ENCODE measurements at regions not wholly inside any gene's neighbourhood (a gene's known extent, or its start where the extent isn't known, plus 50 kb on each side); places are given as distances from the start of the nearest gene placed in this dataset.

DNA sequence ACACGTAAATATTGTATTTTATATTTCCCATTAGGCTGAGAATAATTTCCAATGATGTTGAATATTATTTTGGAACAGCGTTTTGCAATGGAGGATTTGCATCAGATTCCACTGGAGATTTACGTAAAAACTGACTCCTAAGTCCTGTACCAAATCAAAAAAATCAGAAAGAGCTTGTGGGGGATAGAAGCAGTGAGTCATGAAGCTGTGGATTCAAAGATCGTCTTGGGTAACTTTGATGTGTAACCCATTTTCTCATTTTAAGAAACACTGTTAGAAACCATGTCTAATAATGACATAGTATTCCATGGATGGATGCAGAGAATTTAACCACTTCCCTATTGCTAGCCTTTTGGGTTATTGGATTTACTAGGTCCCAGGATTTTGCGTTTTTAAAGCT, 158.6 kb downstream of the INHBA start:
- no peak for DNase-seq
- Histone ChIP-seq H3K4me1 (no peaks in the 10 kb centered on the region), H3K4me3 (no peak overlapping the region), H3K27me3 (no peaks in the 10 kb centered on the region), H3K36me3 (ENCODE audit: low read depth, missing control alignments) (no peaks in the 10 kb centered on the region), H3K27ac (no peak overlapping the region), H3K9me3 (no peaks in the 10 kb centered on the region)
- 89 to 91% methylated on average over 5 of the region's 5 CpGs for WGBS, 2 donors
- intact Hi-C loops (cut with DNase I; ENCODE audit: low total_unique reads), result no loop called here
- TF ChIP-seq POLR2A (IDR thresholded peaks at IDR 0.05), result no peak
- TF ChIP-seq, protein P1, sequence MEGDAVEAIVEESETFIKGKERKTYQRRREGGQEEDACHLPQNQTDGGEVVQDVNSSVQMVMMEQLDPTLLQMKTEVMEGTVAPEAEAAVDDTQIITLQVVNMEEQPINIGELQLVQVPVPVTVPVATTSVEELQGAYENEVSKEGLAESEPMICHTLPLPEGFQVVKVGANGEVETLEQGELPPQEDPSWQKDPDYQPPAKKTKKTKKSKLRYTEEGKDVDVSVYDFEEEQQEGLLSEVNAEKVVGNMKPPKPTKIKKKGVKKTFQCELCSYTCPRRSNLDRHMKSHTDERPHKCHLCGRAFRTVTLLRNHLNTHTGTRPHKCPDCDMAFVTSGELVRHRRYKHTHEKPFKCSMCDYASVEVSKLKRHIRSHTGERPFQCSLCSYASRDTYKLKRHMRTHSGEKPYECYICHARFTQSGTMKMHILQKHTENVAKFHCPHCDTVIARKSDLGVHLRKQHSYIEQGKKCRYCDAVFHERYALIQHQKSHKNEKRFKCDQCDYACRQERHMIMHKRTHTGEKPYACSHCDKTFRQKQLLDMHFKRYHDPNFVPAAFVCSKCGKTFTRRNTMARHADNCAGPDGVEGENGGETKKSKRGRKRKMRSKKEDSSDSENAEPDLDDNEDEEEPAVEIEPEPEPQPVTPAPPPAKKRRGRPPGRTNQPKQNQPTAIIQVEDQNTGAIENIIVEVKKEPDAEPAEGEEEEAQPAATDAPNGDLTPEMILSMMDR (IDR thresholded peaks at IDR 0.05), result no peak

DNA sequence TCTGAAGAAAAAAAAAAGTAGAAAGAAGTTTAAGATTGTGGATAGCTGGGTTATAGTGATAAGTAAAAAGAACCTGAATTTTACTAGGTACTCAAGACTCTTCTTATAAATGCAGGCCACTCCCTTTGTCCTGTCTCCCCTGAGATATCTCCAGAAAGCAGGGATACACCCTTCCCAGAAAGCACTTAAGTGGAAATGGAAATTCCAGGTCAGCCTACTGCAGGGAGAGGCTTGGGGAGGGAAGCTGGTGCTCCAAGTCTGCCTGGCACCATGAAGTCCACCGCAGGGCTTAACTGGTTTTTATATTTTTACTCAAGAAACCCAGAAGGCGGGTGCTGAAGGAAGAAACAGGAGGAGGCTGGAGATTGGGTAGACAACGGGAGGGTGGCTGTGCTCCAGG, 162.3 kb downstream of the INHBA start:
- intact Hi-C loops (cut with DNase I; ENCODE audit: low total_unique reads), result no loop called here
- Histone ChIP-seq H3K4me3 (no peak overlapping the region), H3K36me3 (ENCODE audit: low read depth, missing control alignments) (no peaks in the 10 kb centered on the region), H3K27me3 (no peaks in the 10 kb centered on the region), H3K4me1 (no peaks in the 10 kb centered on the region), H3K9me3 (no peaks in the 10 kb centered on the region), H3K27ac (no peak overlapping the region)
- 85 to 95% methylated on average over 3 of the region's 3 CpGs for WGBS, 2 donors
- TF ChIP-seq, protein P1 (IDR thresholded peaks at IDR 0.05), result no peak
- no peak for TF ChIP-seq POLR2A (IDR thresholded peaks at IDR 0.05)
- DNase-seq, result no peak

DNA sequence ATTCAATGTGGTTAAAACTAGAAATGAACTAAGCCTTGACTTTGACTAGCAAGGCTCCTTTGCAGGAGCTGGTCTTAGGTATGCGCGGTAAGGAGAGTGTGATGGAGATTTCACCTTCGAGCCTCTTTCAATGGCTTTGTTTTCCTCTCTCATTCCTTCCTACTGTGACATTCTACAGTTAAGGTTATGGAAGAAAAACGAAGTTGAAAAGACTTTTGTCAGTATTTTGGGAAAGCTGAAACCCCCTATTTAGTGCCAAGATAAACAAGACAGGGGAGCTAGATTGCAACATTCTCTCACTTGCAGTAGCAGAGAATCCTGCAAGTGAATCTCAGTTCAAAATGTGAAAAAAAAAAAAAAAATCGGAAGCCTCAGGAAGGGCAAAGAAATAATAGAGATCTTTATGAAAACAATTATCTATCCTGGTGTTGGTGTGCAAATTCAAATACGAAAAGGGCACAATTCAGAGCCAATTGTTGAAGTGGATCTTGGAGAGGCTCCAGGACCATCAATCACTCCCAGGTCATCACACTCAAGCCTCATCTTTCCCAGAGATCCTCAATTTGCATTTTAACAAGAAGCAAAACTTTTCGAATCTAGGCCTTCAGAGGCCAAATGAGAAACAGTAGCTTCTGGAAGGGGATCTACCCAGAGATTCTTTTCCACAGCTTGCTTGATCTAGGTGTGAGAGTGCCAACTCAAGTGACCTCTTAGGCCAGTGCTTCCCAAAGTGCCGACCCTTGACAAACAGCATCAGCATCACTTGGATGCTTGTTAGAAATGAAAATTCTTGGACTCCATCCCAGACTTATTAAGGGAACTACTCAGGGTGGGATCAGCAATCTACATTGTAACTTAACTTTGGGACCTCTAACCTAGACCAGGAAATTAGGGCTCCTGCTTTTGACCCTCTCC, 163.8 kb downstream of the INHBA start:
- Histone ChIP-seq H3K27me3 (no peaks in the 10 kb centered on the region), H3K4me1 (no peaks in the 10 kb centered on the region), H3K9me3 (no peaks in the 10 kb centered on the region), H3K4me3 (no peak overlapping the region), H3K27ac (no peak overlapping the region), H3K36me3 (ENCODE audit: low read depth, missing control alignments) (no peaks in the 10 kb centered on the region)
- DNase-seq, result no peak
- intact Hi-C loops (cut with DNase I; ENCODE audit: low total_unique reads), result no loop called here
- 45 to 55% methylated on average over 8 of the region's 8 CpGs for WGBS, 2 donors
- TF ChIP-seq, protein P1 (IDR thresholded peaks at IDR 0.05), result no peak
- TF ChIP-seq POLR2A (IDR thresholded peaks at IDR 0.05), result no peak

DNA sequence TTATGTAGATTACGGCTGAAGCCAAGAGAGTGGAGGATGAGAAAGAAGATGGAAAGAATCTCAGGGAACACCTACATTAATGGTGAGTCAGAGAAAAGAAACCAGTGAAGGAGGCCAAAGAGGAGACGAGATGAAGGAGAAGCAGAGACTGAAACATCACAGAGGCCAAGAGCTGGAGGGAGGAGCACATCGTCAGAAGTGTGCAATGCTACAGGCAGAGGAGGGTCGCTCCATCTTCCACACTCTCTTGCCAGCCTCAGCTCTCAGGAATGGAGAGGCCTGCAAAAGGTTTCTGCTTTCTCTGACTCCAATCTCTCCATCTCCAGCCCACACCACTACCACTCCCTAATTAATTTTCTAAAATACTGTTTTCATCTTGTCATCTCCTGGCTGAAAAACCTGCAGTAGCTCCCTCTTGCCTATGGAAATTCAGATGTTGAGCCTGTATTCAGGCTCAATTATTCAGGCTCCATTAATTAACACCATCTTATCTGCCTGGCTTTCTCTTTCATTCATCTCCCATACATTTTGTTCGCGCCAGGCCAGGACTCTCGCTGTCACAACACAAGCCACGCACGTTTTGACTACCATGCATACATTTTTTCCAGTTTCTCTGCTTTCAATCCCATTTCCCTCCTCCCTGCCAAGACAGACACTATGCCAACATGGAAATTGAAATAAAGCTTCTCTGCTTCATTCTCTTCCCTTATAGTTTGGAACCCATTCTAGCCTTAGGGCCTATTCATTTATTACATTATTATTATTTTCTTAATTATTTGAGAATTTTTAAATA, 165.8 kb downstream of the INHBA start:
- Histone ChIP-seq H3K4me3 (no peak overlapping the region), H3K9me3 (no peaks in the 10 kb centered on the region), H3K27ac (no peak overlapping the region), H3K4me1 (no peaks in the 10 kb centered on the region), H3K36me3 (ENCODE audit: low read depth, missing control alignments) (no peaks in the 10 kb centered on the region), H3K27me3 (no peaks in the 10 kb centered on the region)
- intact Hi-C loops (cut with DNase I; ENCODE audit: low total_unique reads), result no loop called here
- TF ChIP-seq, protein P1 (IDR thresholded peaks at IDR 0.05), result no peak
- no peak for TF ChIP-seq POLR2A (IDR thresholded peaks at IDR 0.05)
- DNase-seq, result no peak
- 90 to 91% methylated on average over 9 of the region's 9 CpGs for WGBS, 2 donors
